Sigmoid colon (tissue), 6 donors: ENCODE measurements at regions not wholly inside any gene's neighbourhood (a gene's known extent, or its start where the extent isn't known, plus 50 kb on each side); places are given as distances from the start of the nearest gene placed in this dataset.

Experiments used
- DNase-seq: peaks from one replicate; pipeline ENCODE4 v3.0.0-alpha.2; 2019
- H3K27ac ChIP-seq, 4 donors: fragments of 200-600 bp; sonication (generic); one replicate each; pipeline ENCODE4 v1.5.1; 2016 to 2019; ENCODE audit warnings: mild to moderate bottlenecking in 1 of 4
- H3K27me3 ChIP-seq, 3 donors: fragments of 200-600 bp; sonication (generic); one replicate each; pipeline ENCODE4 v1.5.1; 2019; ENCODE audit warnings: mild to moderate bottlenecking in 1 of 3
- H3K36me3 ChIP-seq, 4 donors: fragments of 200-600 bp; sonication (generic); one replicate each; pipeline ENCODE4 v1.5.1; 2016 to 2019
- H3K4me1 ChIP-seq, 4 donors: fragments of 200-600 bp; sonication (generic); one replicate each; pipeline ENCODE4 v1.5.1; 2017 to 2019
- H3K4me3 ChIP-seq, 4 donors: fragments of 200-600 bp; sonication (generic); one replicate each; pipeline ENCODE4 v1.5.1; 2017 to 2019; ENCODE audit warnings: mild to moderate bottlenecking in 2 of 4, moderate library complexity in 1 of 4
- H3K9me3 ChIP-seq, 4 donors: fragments of 200-600 bp in 3 of 4; sonication (generic) in 3 of 4; one replicate each; pipeline versions ENCODE4 v1.5.1 to v1.6.1; 2013 to 2019
- EP300 ChIP-seq, 4 donors: sonication (generic); formaldehyde crosslinking; IDR thresholded peaks; one replicate each; pipeline ENCODE4 v1.6.1; 2017; ENCODE audit warnings: antibody characterized with exemption in 4 of 4
- POLR2A ChIP-seq, 2 donors: fragments of 450-650 bp; IDR thresholded peaks; one replicate each; pipeline ENCODE4 v1.6.1; 2016; ENCODE audit warnings: antibody characterized with exemption in 2 of 2, mild to moderate bottlenecking in 2 of 2, moderate library complexity in 2 of 2
- POLR2AphosphoS5 ChIP-seq, 4 donors: sonication (generic); formaldehyde crosslinking; IDR thresholded peaks; one replicate each; pipeline ENCODE4 v1.6.1; 2017; ENCODE audit warnings: antibody characterized with exemption in 4 of 4
- WGBS, 2 donors: extraction: QIAGEN DNeasy Blood & Tissue Kit; methylation state at CpG; one replicate each; pipeline ENCODE4 v1.1.7; 2013; 5-methylcytosine and 5-hydroxymethylcytosine counted together
- intact Hi-C: fragments of 100-400 bp; cut with DNase I; formaldehyde crosslinking; loops from one replicate; pipeline ENCODE4 v1.15.1; 2023
- TF ChIP-seq, protein P1 (sequence below), 4 experiments: fragments of 450-650 bp in 3 of 4; fragments of 200-600 bp in 1 of 4; IDR thresholded peaks; one replicate each; pipeline ENCODE4 v1.5.1; 2016 to 2019; ENCODE audit warnings: antibody characterized with exemption in 4 of 4, mild to moderate bottlenecking in 3 of 4, moderate library complexity in 2 of 4
- donor health status: healthy with polysubstance abuse.
- donor health status: healthy.

- Histone ChIP-seq H3K4me1 (no peaks in the 10 kb centered on the region), H3K27me3 (no peaks in the 10 kb centered on the region), H3K36me3 (no peaks in the 10 kb centered on the region), H3K4me3 (no peak overlapping the region), H3K27ac (no peak overlapping the region), H3K9me3 (peaks cover 0 to 4% (median 0%) of the 10 kb centered on the region in 4 donors)
- TF ChIP-seq, protein P1, sequence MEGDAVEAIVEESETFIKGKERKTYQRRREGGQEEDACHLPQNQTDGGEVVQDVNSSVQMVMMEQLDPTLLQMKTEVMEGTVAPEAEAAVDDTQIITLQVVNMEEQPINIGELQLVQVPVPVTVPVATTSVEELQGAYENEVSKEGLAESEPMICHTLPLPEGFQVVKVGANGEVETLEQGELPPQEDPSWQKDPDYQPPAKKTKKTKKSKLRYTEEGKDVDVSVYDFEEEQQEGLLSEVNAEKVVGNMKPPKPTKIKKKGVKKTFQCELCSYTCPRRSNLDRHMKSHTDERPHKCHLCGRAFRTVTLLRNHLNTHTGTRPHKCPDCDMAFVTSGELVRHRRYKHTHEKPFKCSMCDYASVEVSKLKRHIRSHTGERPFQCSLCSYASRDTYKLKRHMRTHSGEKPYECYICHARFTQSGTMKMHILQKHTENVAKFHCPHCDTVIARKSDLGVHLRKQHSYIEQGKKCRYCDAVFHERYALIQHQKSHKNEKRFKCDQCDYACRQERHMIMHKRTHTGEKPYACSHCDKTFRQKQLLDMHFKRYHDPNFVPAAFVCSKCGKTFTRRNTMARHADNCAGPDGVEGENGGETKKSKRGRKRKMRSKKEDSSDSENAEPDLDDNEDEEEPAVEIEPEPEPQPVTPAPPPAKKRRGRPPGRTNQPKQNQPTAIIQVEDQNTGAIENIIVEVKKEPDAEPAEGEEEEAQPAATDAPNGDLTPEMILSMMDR (IDR thresholded peaks at IDR 0.05) = no peak
- TF ChIP-seq POLR2A (IDR thresholded peaks at IDR 0.05) (no peak), EP300 (IDR thresholded peaks at IDR 0.05) (no peak)
- intact Hi-C loops = no loop called here
- no peak for DNase-seq
Observed at GRCh38 chr12:125633686-125634085, 568.5 kb downstream of the AACS start.

DNA sequence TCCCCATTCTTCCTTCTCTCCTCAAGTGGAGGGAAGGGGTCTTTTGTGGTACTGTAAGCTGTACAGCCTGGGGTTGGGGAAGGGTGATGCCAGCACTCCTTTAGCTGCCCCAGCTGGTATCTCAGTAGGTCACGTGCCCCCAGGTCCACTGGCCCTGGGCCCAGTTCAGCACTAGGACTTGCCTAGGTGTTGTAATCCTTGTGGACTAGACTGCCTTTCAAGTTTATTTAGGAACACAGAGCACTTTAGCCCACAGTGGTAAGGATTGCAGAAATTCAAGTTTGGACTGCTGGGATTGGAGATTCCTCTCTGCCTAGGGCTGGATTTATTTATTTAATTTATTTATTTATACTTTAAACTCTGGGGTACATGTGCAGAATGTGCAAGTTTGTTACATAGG, 569.6 kb downstream of the AACS start:
- Histone ChIP-seq H3K36me3 (no peaks in the 10 kb centered on the region), H3K4me1 (no peaks in the 10 kb centered on the region), H3K4me3 (no peak overlapping the region), H3K27me3 (no peaks in the 10 kb centered on the region), H3K9me3 (peaks cover 0 to 4% (median 0%) of the 10 kb centered on the region in 4 donors), H3K27ac (no peak overlapping the region)
- TF ChIP-seq, protein P1 (IDR thresholded peaks at IDR 0.05) = no peak
- TF ChIP-seq EP300 (IDR thresholded peaks at IDR 0.05) = no peak
- no peak for TF ChIP-seq POLR2AphosphoS5 (IDR thresholded peaks at IDR 0.05)
- WGBS, 2 donors = 78 to 83% methylated on average over 1 of the region's 1 CpG
- intact Hi-C loops = no loop called here
- DNase-seq = no peak

- H3K36me3 ChIP-seq = no peaks in the 10 kb centered on the region
- no peak for DNase-seq
- H3K9me3 ChIP-seq = no peaks in the 10 kb centered on the region
- 91 to 92% methylated on average over 13 of the region's 13 CpGs for WGBS, 2 donors
- TF ChIP-seq POLR2A (IDR thresholded peaks at IDR 0.05) = no peak
- no peak for TF ChIP-seq EP300 (IDR thresholded peaks at IDR 0.05)
- no peak for TF ChIP-seq POLR2AphosphoS5 (IDR thresholded peaks at IDR 0.05)
- TF ChIP-seq, protein P1 (IDR thresholded peaks at IDR 0.05) = no peak
- H3K4me3 ChIP-seq = no peak overlapping the region
- no peak overlapping the region for H3K27ac ChIP-seq
- intact Hi-C loops = no loop called here
- no peaks in the 10 kb centered on the region for H3K27me3 ChIP-seq
- H3K4me1 ChIP-seq = no peaks in the 10 kb centered on the region
Observed at GRCh38 chr12:125639826-125640225, 574.6 kb downstream of the AACS start.

- DNase-seq = no peak
- TF ChIP-seq EP300 (IDR thresholded peaks at IDR 0.05) (no peak), POLR2AphosphoS5 (IDR thresholded peaks at IDR 0.05) (no peak), POLR2A (IDR thresholded peaks at IDR 0.05) (no peak)
- TF ChIP-seq, protein P1 (IDR thresholded peaks at IDR 0.05) = no peak
- Histone ChIP-seq H3K4me1 (no peaks in the 10 kb centered on the region), H3K36me3 (no peaks in the 10 kb centered on the region), H3K27me3 (no peaks in the 10 kb centered on the region), H3K27ac (no peak overlapping the region), H3K4me3 (no peak overlapping the region), H3K9me3 (no peaks in the 10 kb centered on the region)
- intact Hi-C loops = no loop called here
- 50 to 78% methylated on average over 2 of the region's 2 CpGs for WGBS, 2 donors
Observed at GRCh38 chr12:125643055-125643454, 577.8 kb downstream of the AACS start.

- TF ChIP-seq POLR2AphosphoS5 (IDR thresholded peaks at IDR 0.05) (no peak), EP300 (IDR thresholded peaks at IDR 0.05) (no peak)
- intact Hi-C loops = no loop called here
- H3K27me3 ChIP-seq = no peaks in the 10 kb centered on the region
- no peak overlapping the region for H3K4me3 ChIP-seq
- 71 to 77% methylated on average over 5 of the region's 5 CpGs for WGBS, 2 donors
- no peaks in the 10 kb centered on the region for H3K4me1 ChIP-seq
- no peaks in the 10 kb centered on the region for H3K9me3 ChIP-seq
- no peak overlapping the region for H3K27ac ChIP-seq
- DNase-seq = no peak
- H3K36me3 ChIP-seq = no peaks in the 10 kb centered on the region
Observed at GRCh38 chr12:125645724-125646123, 580.5 kb downstream of the AACS start.
